Breast epithelium (tissue), 4 donors: ENCODE measurements at regions not wholly inside any gene's neighbourhood (a gene's known extent, or its start where the extent isn't known, plus 50 kb on each side); places are given as distances from the start of the nearest gene placed in this dataset.

Source experiments
- DNase-seq, 2 donors: peaks; one replicate each; pipeline ENCODE4 v3.0.0-alpha.2; 2019; ENCODE audit warnings: low spot score in 2 of 2
- H3K27ac ChIP-seq, 2 donors: fragments of 200-600 bp; sonication (generic) in 1 of 2; one replicate each; pipeline ENCODE4 v1.5.1; 2016 to 2019; ENCODE audit warnings: mild to moderate bottlenecking in 1 of 2
- H3K27me3 ChIP-seq, 2 donors: fragments of 200-600 bp; sonication (generic) in 1 of 2; one replicate each; pipeline versions ENCODE4 v1.5.1 to v1.6.0; 2017 to 2019; ENCODE audit warnings: control low read depth in 1 of 2, mild to moderate bottlenecking in 1 of 2
- H3K36me3 ChIP-seq: fragments of 200-600 bp; one replicate; pipeline ENCODE4 v1.5.1; 2019
- H3K4me1 ChIP-seq, 2 donors: fragments of 200-600 bp; sonication (generic); one replicate each; pipeline ENCODE4 v1.5.1; 2016 to 2019; ENCODE audit warnings: control low read depth in 1 of 2
- H3K4me3 ChIP-seq, 3 donors: fragments of 200-600 bp; sonication (generic); 1 replicate in 2 of 3; 2 replicates in 1 of 3; pipeline ENCODE4 v1.5.1; 2016 to 2019; ENCODE audit warnings: mild to moderate bottlenecking in 3 of 3, moderate library complexity in 2 of 3
- H3K9me3 ChIP-seq, 2 donors: fragments of 200-600 bp; sonication (generic) in 1 of 2; one replicate each; pipeline ENCODE4 v1.5.1; 2016 to 2019; ENCODE audit warnings: control low read depth in 1 of 2
- POLR2A ChIP-seq: fragments of 450-650 bp; IDR thresholded peaks from one replicate; pipeline ENCODE4 v1.6.1; 2016; ENCODE audit warnings: antibody characterized with exemption, mild to moderate bottlenecking, moderate library complexity
- POLR2AphosphoS5 ChIP-seq, 3 donors: sonication (generic); formaldehyde crosslinking; IDR thresholded peaks; one replicate each; pipeline ENCODE4 v1.6.1; 2017; ENCODE audit warnings: antibody characterized with exemption in 3 of 3
- intact Hi-C: fragments of 100-400 bp; cut with DNase I; formaldehyde crosslinking; loops from one replicate; pipeline ENCODE4 v1.15.1; 2023; ENCODE audit warnings: low total_unique reads
- TF ChIP-seq, protein P1 (sequence below), 3 donors: fragments of 450-650 bp; IDR thresholded peaks; one replicate each; pipeline ENCODE4 v1.5.1; 2016 to 2017; ENCODE audit warnings: antibody characterized with exemption in 3 of 3, mild to moderate bottlenecking in 3 of 3, moderate library complexity in 3 of 3

DNA sequence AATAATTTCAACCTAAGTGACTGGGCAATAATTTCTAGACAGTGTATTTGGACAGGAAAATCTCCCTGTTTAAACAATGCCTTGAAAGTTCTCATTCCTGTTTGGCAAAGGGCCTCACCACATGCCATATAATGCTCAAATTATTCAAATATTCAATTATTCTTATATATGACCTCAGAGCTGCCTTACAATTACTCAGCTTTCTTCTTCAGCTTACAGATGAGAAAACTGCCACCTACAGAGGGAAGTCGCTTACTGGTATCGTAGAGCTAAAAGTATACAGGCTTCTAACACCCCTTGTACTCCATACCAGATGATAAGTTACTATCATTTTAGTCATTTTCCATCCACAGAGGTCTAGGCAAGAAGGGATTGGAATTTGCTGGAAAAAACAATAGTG lies 830.3 kb downstream of the BRINP1 start:
- Histone ChIP-seq H3K4me1 (no peaks in the 10 kb centered on the region), H3K4me3 (no peak overlapping the region), H3K27me3 (no peaks in the 10 kb centered on the region), H3K27ac (no peak overlapping the region), H3K9me3 (no peaks in the 10 kb centered on the region), H3K36me3 (no peaks in the 10 kb centered on the region)
- TF ChIP-seq POLR2AphosphoS5 (IDR thresholded peaks at IDR 0.05) (no peak), POLR2A (no peak)
- TF ChIP-seq, protein P1, sequence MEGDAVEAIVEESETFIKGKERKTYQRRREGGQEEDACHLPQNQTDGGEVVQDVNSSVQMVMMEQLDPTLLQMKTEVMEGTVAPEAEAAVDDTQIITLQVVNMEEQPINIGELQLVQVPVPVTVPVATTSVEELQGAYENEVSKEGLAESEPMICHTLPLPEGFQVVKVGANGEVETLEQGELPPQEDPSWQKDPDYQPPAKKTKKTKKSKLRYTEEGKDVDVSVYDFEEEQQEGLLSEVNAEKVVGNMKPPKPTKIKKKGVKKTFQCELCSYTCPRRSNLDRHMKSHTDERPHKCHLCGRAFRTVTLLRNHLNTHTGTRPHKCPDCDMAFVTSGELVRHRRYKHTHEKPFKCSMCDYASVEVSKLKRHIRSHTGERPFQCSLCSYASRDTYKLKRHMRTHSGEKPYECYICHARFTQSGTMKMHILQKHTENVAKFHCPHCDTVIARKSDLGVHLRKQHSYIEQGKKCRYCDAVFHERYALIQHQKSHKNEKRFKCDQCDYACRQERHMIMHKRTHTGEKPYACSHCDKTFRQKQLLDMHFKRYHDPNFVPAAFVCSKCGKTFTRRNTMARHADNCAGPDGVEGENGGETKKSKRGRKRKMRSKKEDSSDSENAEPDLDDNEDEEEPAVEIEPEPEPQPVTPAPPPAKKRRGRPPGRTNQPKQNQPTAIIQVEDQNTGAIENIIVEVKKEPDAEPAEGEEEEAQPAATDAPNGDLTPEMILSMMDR (IDR thresholded peaks at IDR 0.05) = no peak
- DNase-seq = no peak
- intact Hi-C loops = no loop called here

DNA sequence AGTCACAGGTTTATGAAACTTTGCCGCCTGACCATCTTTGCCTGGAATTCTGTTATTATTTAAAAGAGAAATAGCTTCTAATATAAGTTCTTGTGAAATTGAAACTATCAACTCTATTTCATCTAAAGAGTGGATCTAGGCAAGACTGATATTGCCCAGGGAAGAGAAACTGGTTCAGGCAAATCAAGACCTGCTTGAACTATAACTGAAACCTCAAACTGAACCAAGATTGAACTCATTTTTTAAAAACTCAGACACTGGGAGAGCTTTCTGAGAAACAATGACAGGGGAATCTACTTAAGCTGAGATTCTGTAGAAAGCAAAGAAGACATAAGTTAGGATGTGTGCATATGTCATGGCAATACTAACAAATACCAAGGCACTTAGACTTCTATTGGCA lies 815.8 kb downstream of the BRINP1 start:
- no peak for DNase-seq
- Histone ChIP-seq H3K27ac (no peak overlapping the region), H3K4me3 (no peak overlapping the region), H3K4me1 (no peaks in the 10 kb centered on the region), H3K27me3 (no peaks in the 10 kb centered on the region), H3K36me3 (no peaks in the 10 kb centered on the region), H3K9me3 (no peaks in the 10 kb centered on the region)
- intact Hi-C loops = no loop called here
- no peak for TF ChIP-seq POLR2A
- TF ChIP-seq, protein P1 (IDR thresholded peaks at IDR 0.05) = no peak
- no peak for TF ChIP-seq POLR2AphosphoS5 (IDR thresholded peaks at IDR 0.05)

DNA sequence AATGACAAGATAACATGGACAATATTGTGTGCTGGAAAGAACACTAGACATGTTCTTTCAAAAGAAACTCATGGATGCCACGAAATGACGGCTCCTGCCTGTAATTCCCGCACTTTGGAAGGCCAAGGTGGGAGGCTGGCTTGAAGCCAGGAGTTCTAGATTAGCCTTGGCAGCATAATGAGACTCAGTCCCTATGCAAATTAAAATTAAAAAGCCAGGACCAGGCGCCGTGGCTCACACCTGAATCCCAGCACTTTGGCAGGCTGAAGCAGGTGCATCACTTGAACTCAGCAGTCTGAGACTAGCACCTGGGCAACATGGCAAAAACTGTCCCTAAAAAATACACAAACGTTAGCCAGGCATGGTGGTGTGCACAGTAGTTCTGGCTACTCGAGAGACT lies 814.2 kb downstream of the BRINP1 start:
- no peaks in the 10 kb centered on the region for H3K9me3 ChIP-seq
- no peak for DNase-seq
- TF ChIP-seq, protein P1 (IDR thresholded peaks at IDR 0.05) = no peak
- TF ChIP-seq POLR2A = no peak
- no peak for TF ChIP-seq POLR2AphosphoS5 (IDR thresholded peaks at IDR 0.05)
- H3K4me3 ChIP-seq = no peak overlapping the region
- H3K36me3 ChIP-seq = no peaks in the 10 kb centered on the region
- no peaks in the 10 kb centered on the region for H3K4me1 ChIP-seq
- H3K27ac ChIP-seq = no peak overlapping the region
- H3K27me3 ChIP-seq = no peaks in the 10 kb centered on the region
- intact Hi-C loops = no loop called here

DNA sequence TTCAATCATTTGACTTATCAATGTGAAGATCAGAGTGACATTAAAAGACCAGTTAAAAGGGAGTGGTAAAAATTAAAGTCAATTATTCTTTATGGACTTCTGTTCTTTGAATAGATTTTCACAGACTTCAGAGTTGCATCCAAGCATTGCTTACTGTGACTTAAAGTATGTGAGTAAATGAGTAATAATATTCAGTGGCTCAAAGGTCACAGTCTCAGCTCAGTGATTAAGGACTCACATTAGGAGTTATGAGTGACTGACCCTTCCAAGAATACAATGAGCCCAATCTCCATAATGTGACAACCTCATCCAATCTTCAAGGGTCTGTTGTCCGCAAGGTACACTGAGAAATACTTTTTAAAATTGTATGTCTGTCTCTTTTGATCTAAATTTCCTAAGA lies 811.2 kb downstream of the BRINP1 start:
- TF ChIP-seq POLR2A = no peak
- TF ChIP-seq POLR2AphosphoS5 (IDR thresholded peaks at IDR 0.05) = no peak
- TF ChIP-seq, protein P1 (IDR thresholded peaks at IDR 0.05) = no peak
- H3K27ac ChIP-seq = no peak overlapping the region

DNA sequence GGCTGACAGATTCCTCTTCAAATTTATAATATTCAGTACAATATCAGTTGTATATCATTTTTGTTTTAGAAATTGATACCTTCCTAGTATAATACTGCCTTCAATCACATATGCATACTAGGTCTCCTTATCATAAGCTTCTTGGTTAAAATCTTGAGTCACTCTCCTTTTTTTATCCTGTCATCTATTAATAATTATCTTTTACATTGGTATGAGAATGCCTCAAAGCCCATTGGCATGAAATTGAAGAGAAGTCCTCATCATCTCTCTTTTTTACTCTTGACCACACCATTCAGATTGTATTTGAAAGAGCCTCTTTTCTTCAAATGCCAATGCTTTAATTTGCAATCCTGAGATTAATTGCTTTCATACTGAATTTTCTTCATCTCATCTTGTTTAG lies 810.3 kb downstream of the BRINP1 start:
- Histone ChIP-seq H3K4me1 (no peaks in the 10 kb centered on the region), H3K27me3 (no peaks in the 10 kb centered on the region), H3K4me3 (no peak overlapping the region), H3K27ac (no peak overlapping the region), H3K36me3 (no peaks in the 10 kb centered on the region), H3K9me3 (no peaks in the 10 kb centered on the region)
- intact Hi-C loops = no loop called here
- no peak for DNase-seq
- TF ChIP-seq, protein P1 (IDR thresholded peaks at IDR 0.05) = no peak
- TF ChIP-seq POLR2A (no peak), POLR2AphosphoS5 (IDR thresholded peaks at IDR 0.05) (no peak)

More for the DNA sequence above, 811.2 kb downstream of the BRINP1 start:
- Histone ChIP-seq H3K36me3 (no peaks in the 10 kb centered on the region), H3K9me3 (no peaks in the 10 kb centered on the region), H3K27me3 (no peaks in the 10 kb centered on the region), H3K4me1 (no peaks in the 10 kb centered on the region), H3K4me3 (no peak overlapping the region)
- intact Hi-C loops = no loop called here
- DNase-seq = no peak
